ENCODE measurements at regions not wholly inside any gene's neighbourhood (a gene's known extent, or its start where the extent isn't known, plus 50 kb on each side); places are given as distances from the start of the nearest gene placed in this dataset.

GRCh38 chr2:129256642-129257041 lies 722.8 kb upstream of the RAB6C start:
- TF ChIP-seq CTCF (IDR thresholded peaks at IDR 0.05), result no peak
- H3K27ac ChIP-seq, result no peak overlapping the region
- DNase-seq (ENCODE audit: low spot score), result no peak
- H3K4me3 ChIP-seq, result no peak overlapping the region

GRCh38 chr2:129262934-129263333 lies 716.5 kb upstream of the RAB6C start:
- TF ChIP-seq CTCF (IDR thresholded peaks at IDR 0.05), result no peak
- H3K4me3 ChIP-seq, result no peak overlapping the region
- no peak overlapping the region for H3K27ac ChIP-seq
- no peak for DNase-seq (ENCODE audit: low spot score)

GRCh38 chr2:129263939-129264338 lies 715.5 kb upstream of the RAB6C start:
- DNase-seq (ENCODE audit: low spot score), result no peak
- TF ChIP-seq CTCF (IDR thresholded peaks at IDR 0.05), result no peak
- Histone ChIP-seq H3K27ac (no peak overlapping the region), H3K4me3 (no peak overlapping the region)

GRCh38 chr2:129267559-129267958 lies 711.9 kb upstream of the RAB6C start:
- no peak overlapping the region for H3K4me3 ChIP-seq
- no peak overlapping the region for H3K27ac ChIP-seq
- no peak for DNase-seq (ENCODE audit: low spot score)
- no peak for TF ChIP-seq CTCF (IDR thresholded peaks at IDR 0.05)

GRCh38 chr2:129273266-129274037 lies 706.0 kb upstream of the RAB6C start:
- DNase-seq (ENCODE audit: low spot score), result no peak
- TF ChIP-seq CTCF (IDR thresholded peaks at IDR 0.05), result no peak
- Histone ChIP-seq H3K4me3 (no peak overlapping the region), H3K27ac (no peak overlapping the region)

GRCh38 chr2:129274038-129274415 lies 705.4 kb upstream of the RAB6C start:
- DNase-seq (ENCODE audit: low spot score), result no peak
- Histone ChIP-seq H3K4me3 (no peak overlapping the region), H3K27ac (no peak overlapping the region)
- TF ChIP-seq CTCF (IDR thresholded peaks at IDR 0.05), result no peak

GRCh38 chr2:129274918-129275317 lies 704.5 kb upstream of the RAB6C start:
- no peak overlapping the region for H3K27ac ChIP-seq
- no peak for TF ChIP-seq CTCF (IDR thresholded peaks at IDR 0.05)
- H3K4me3 ChIP-seq, result no peak overlapping the region
- DNase-seq (ENCODE audit: low spot score), result no peak

Measured in coronary artery (tissue), 2 donors.